ENCODE measurements at regions not wholly inside any gene's neighbourhood (a gene's known extent, or its start where the extent isn't known, plus 50 kb on each side); places are given as distances from the start of the nearest gene placed in this dataset.
"Not testable (repeated sequence)": the region's sequence is repeated elsewhere in the genome, so short reads cannot be mapped to it uniquely, and the experiment has no call there.

GRCh38 chr2:83015035-83015715, 1443.9 kb downstream of the SUCLG1 start:
- no peak for DNase-seq

- no peak for DNase-seq
Observed at GRCh38 chr2:83014462-83014861, 1444.6 kb downstream of the SUCLG1 start.

GRCh38 chr2:83006961-83007360, 1452.1 kb downstream of the SUCLG1 start:
- DNase-seq = no peak

- DNase-seq = no peak
Observed at GRCh38 chr2:83003555-83003954, 1455.5 kb downstream of the SUCLG1 start.

- peak in 1 of 3 experiments; percentile 24 for DNase-seq
Observed at GRCh38 chr2:83002706-83003105, 1456.4 kb downstream of the SUCLG1 start.

- DNase-seq = no peak
Observed at GRCh38 chr2:82998781-82999180, 1460.3 kb downstream of the SUCLG1 start.

GRCh38 chr2:82996217-82996616, 1462.9 kb downstream of the SUCLG1 start:
- DNase-seq = no peak

GRCh38 chr2:82994151-82994550, 1464.9 kb downstream of the SUCLG1 start:
- DNase-seq = no peak

GRCh38 chr2:82993609-82994008, 1465.5 kb downstream of the SUCLG1 start:
- no peak for DNase-seq

GRCh38 chr2:82992968-82993367, 1466.1 kb downstream of the SUCLG1 start:
- no peak for DNase-seq

GRCh38 chr2:82987706-82988105, 1471.4 kb downstream of the SUCLG1 start:
- DNase-seq = not testable (repeated sequence)

GRCh38 chr2:82986899-82987298, 1472.2 kb downstream of the SUCLG1 start:
- no peak for DNase-seq

GRCh38 chr2:82985572-82986197, 1473.4 kb downstream of the SUCLG1 start:
- DNase-seq = no peak

GRCh38 chr2:82968358-82968757, 1490.7 kb downstream of the SUCLG1 start:
- DNase-seq = no peak

GRCh38 chr2:82964341-82964740, 1494.7 kb downstream of the SUCLG1 start:
- no peak for DNase-seq

- DNase-seq = no peak
Observed at GRCh38 chr2:82959727-82960126, 1499.4 kb downstream of the SUCLG1 start.

- DNase-seq = no peak
Observed at GRCh38 chr2:82954868-82955267, 1504.2 kb downstream of the SUCLG1 start.

- no peak for DNase-seq
Observed at GRCh38 chr2:82939211-82939610, 1519.9 kb downstream of the SUCLG1 start.

GRCh38 chr2:82938321-82938845, 1520.7 kb downstream of the SUCLG1 start:
- not testable (repeated sequence) for DNase-seq

GRCh38 chr2:82913566-82913965, 1545.5 kb downstream of the SUCLG1 start:
- DNase-seq = no peak

GRCh38 chr2:82896117-82896516, 1563.0 kb downstream of the SUCLG1 start:
- DNase-seq = no peak

- no peak for DNase-seq
Observed at GRCh38 chr2:82893190-82893589, 1565.9 kb downstream of the SUCLG1 start.

GRCh38 chr2:82879803-82880202, 1579.3 kb downstream of the SUCLG1 start:
- DNase-seq = no peak

GRCh38 chr2:82875858-82876257, 1583.2 kb downstream of the SUCLG1 start:
- no peak for DNase-seq

GRCh38 chr2:82857967-82858366, 1601.1 kb downstream of the SUCLG1 start:
- DNase-seq = no peak

Data from NCI-H1417 (cell line).